ENCODE measurements at regions not wholly inside any gene's neighbourhood (a gene's known extent, or its start where the extent isn't known, plus 50 kb on each side); places are given as distances from the start of the nearest gene placed in this dataset.

GRCh38 chr11:93073508-93074280 lies 104.2 kb downstream of the MTNR1B start:
- H3K27ac ChIP-seq, result no peak overlapping the region

GRCh38 chr11:93074352-93074751 lies 104.9 kb downstream of the MTNR1B start:
- no peak for DNase-seq (ENCODE audit: low read depth, low spot score)
- no peak overlapping the region for H3K27ac ChIP-seq

More at GRCh38 chr11:93073508-93074280, 104.2 kb downstream of the MTNR1B start:
- DNase-seq (ENCODE audit: low read depth, low spot score), result no peak

GRCh38 chr11:93075782-93076181 lies 106.3 kb downstream of the MTNR1B start:
- DNase-seq (ENCODE audit: low read depth, low spot score), result no peak
- H3K27ac ChIP-seq, result no peak overlapping the region

GRCh38 chr11:93080146-93080759 lies 110.8 kb downstream of the MTNR1B start:
- no peak for DNase-seq (ENCODE audit: low read depth, low spot score)
- no peak overlapping the region for H3K27ac ChIP-seq

GRCh38 chr11:93081694-93082093 lies 112.2 kb downstream of the MTNR1B start:
- no peak overlapping the region for H3K27ac ChIP-seq

GRCh38 chr11:93082900-93083299 lies 113.4 kb downstream of the MTNR1B start:
- DNase-seq (ENCODE audit: low read depth, low spot score), result no peak
- H3K27ac ChIP-seq, result no peak overlapping the region

More at GRCh38 chr11:93081694-93082093, 112.2 kb downstream of the MTNR1B start:
- no peak for DNase-seq (ENCODE audit: low read depth, low spot score)

GRCh38 chr11:93084727-93085505 lies 112.9 kb downstream of the SLC36A4 start:
- no peak for DNase-seq (ENCODE audit: low read depth, low spot score)
- peak overlapping the region; percentile 92 for H3K27ac ChIP-seq

GRCh38 chr11:93089474-93090102 lies 108.2 kb downstream of the SLC36A4 start:
- DNase-seq (ENCODE audit: low read depth, low spot score), result no peak
- no peak overlapping the region for H3K27ac ChIP-seq

Measured in epithelial cell of prostate (primary cell).